GM19438 (cell line): ENCODE measurements at regions not wholly inside any gene's neighbourhood (a gene's known extent, or its start where the extent isn't known, plus 50 kb on each side); places are given as distances from the start of the nearest gene placed in this dataset.
"Not testable (repeated sequence)": the region's sequence is repeated elsewhere in the genome, so short reads cannot be mapped to it uniquely, and the experiment has no call there.

Source experiments
- ATAC-seq: cut with Tn5 transposase; IDR thresholded peaks from one replicate; pipeline ENCODE4 v1.9.1; 2021; ENCODE audit warnings: low read depth; ENCODE audit not compliant: unreplicated experiment

- ATAC-seq, result no peak
Measured at GRCh38 chr9:22815246-22815645, 368.6 kb downstream of the DMRTA1 start.

- ATAC-seq, result no peak
Measured at GRCh38 chr9:22817181-22817580, 370.6 kb downstream of the DMRTA1 start.

GRCh38 chr9:22829236-22829635, 382.6 kb downstream of the DMRTA1 start:
- no peak for ATAC-seq

GRCh38 chr9:22838266-22838665, 391.6 kb downstream of the DMRTA1 start:
- no peak for ATAC-seq

- no peak for ATAC-seq
Measured at GRCh38 chr9:22840641-22841040, 394.0 kb downstream of the DMRTA1 start.

- ATAC-seq, result not testable (repeated sequence)
Measured at GRCh38 chr9:22845243-22845642, 398.6 kb downstream of the DMRTA1 start.

- no peak for ATAC-seq
Measured at GRCh38 chr9:22855980-22856379, 409.4 kb downstream of the DMRTA1 start.

- no peak for ATAC-seq
Measured at GRCh38 chr9:22857316-22857715, 410.7 kb downstream of the DMRTA1 start.

- ATAC-seq, result no peak
Measured at GRCh38 chr9:22863106-22863505, 416.5 kb downstream of the DMRTA1 start.

GRCh38 chr9:22863736-22864135, 417.1 kb downstream of the DMRTA1 start:
- ATAC-seq, result no peak

GRCh38 chr9:22893196-22893843, 446.7 kb downstream of the DMRTA1 start:
- ATAC-seq, result no peak

GRCh38 chr9:22898591-22898990, 452.0 kb downstream of the DMRTA1 start:
- no peak for ATAC-seq

- no peak for ATAC-seq
Measured at GRCh38 chr9:22911632-22912031, 465.0 kb downstream of the DMRTA1 start.

- ATAC-seq, result no peak
Measured at GRCh38 chr9:22913026-22913425, 466.4 kb downstream of the DMRTA1 start.

- no peak for ATAC-seq
Measured at GRCh38 chr9:22913518-22913917, 466.9 kb downstream of the DMRTA1 start.

GRCh38 chr9:22916148-22916547, 469.5 kb downstream of the DMRTA1 start:
- ATAC-seq, result no peak

GRCh38 chr9:22919423-22919822, 472.8 kb downstream of the DMRTA1 start:
- no peak for ATAC-seq

- no peak for ATAC-seq
Measured at GRCh38 chr9:22921742-22922141, 475.1 kb downstream of the DMRTA1 start.

GRCh38 chr9:22922222-22922621, 475.6 kb downstream of the DMRTA1 start:
- no peak for ATAC-seq

- ATAC-seq, result no peak
Measured at GRCh38 chr9:22954550-22954949, 507.9 kb downstream of the DMRTA1 start.

GRCh38 chr9:22954964-22955363, 508.3 kb downstream of the DMRTA1 start:
- ATAC-seq, result no peak

GRCh38 chr9:22969350-22969979, 522.8 kb downstream of the DMRTA1 start:
- ATAC-seq, result no peak
